ENCODE measurements at regions not wholly inside any gene's neighbourhood (a gene's known extent, or its start where the extent isn't known, plus 50 kb on each side); places are given as distances from the start of the nearest gene placed in this dataset.

DNA sequence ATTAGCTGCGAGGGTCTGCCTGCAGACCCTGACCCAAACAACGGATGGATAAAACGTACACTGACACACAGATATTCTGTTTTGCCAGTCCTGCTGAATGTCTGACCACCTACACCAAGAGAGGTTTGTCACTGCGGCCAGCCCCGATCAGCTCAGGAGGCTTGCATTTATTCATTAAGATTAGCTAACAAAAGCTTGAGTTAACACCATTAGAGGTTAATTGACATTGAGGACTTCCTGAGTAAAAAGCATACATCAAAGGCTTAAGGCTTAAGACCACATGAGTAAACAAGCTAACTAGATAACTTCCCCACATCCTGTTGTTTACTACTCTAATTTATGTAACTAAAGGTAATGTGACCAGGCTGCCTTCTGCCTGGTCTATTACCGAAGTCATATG, 198.1 kb upstream of the TRPC7 start:
- no peak overlapping the region for H2BK15ac ChIP-seq (ENCODE audit: low read length)
- no peaks in the 10 kb centered on the region for H3K36me3 ChIP-seq (ENCODE audit: control insufficient read depth in 2 of 4, insufficient read depth in 4 of 4, low read length in 3 of 4)
- H3K9ac ChIP-seq (replicated peaks in 1 of 4; ENCODE audit: extremely low read depth in 1 of 4, low read depth in 3 of 4, low read length in 3 of 4) = no peak overlapping the region
- DNase-seq (ENCODE audit: low read depth in 1 of 2, low spot score in 2 of 2) = no peak
- H3K56ac ChIP-seq (replicated peaks; ENCODE audit: insufficient read length, low read depth, low read length) = no peak overlapping the region
- ChIA-PET CTCF (ENCODE audit: partially characterized antibody) (interaction anchor here (1.0 kb wide), 1 partner anchor 80 kb away, joined by 3 read pairs; no protein-coding TSS in a partner anchor), POLR2A (ENCODE audit: partially characterized antibody) (no interaction called here)
- 84% methylated on average over 6 of the region's 6 CpGs; no CpG with 5 or more reads in 1 of the 2 experiments for WGBS, 2 experiments (ENCODE audit: extremely low coverage in 1 of 2, insufficient coverage in 1 of 2, insufficient read length in 1 of 2, insufficient replicate concordance in 2 of 2, low coverage in 1 of 2, low lambda C conversion rate in 2 of 2, missing lambda C conversion rate in 1 of 2)
- H2BK120ac ChIP-seq (replicated peaks; ENCODE audit: low read depth, low read length) = peak overlapping the region; percentile 62
- H3K9me3 ChIP-seq (ENCODE audit: insufficient read depth in 2 of 2, low read depth in 1 of 2, low read length in 1 of 2) = no peaks in the 10 kb centered on the region; a peak in 1 of 4 replicates
- no peak overlapping the region for H3K4me2 ChIP-seq (ENCODE audit: insufficient read depth in 1 of 2, low read depth in 2 of 2, low read length in 2 of 2)
- H3K27me3 ChIP-seq (replicated peaks in 1 of 4; ENCODE audit: control insufficient read depth in 3 of 4, extremely low read depth in 1 of 4, insufficient read depth in 3 of 4, low read length in 3 of 4) = no peaks in the 10 kb centered on the region
- no peaks in the 10 kb centered on the region for H3K79me2 ChIP-seq (ENCODE audit: control insufficient read depth in 1 of 2, insufficient read depth in 2 of 2, low read length in 2 of 2)
- H2BK20ac ChIP-seq (ENCODE audit: low read length) = peak overlapping the region; percentile 43
- peak overlapping the region; percentile 41 for H4K91ac ChIP-seq (replicated peaks; ENCODE audit: insufficient read length, low read length)
- H3K14ac ChIP-seq (ENCODE audit: insufficient read length) = no peak overlapping the region
- H3K27ac ChIP-seq (ENCODE audit: low read depth, low read length) = no peak overlapping the region
- no peak overlapping the region for H3K23ac ChIP-seq (ENCODE audit: insufficient read length)
- no peaks in the 10 kb centered on the region for H3K23me2 ChIP-seq (ENCODE audit: low read depth, low read length)
- H2BK12ac ChIP-seq (ENCODE audit: low read depth, low read length) = no peak overlapping the region
- H4K5ac ChIP-seq (ENCODE audit: insufficient read length, low read depth, low read length) = no peak overlapping the region
- H2BK5ac ChIP-seq (ENCODE audit: low read depth, low read length) = peak overlapping the region; percentile 96; the same call in 1 of the 2 replicates
- no peak overlapping the region for H3K4me3 ChIP-seq (ENCODE audit: extremely low read depth in 1 of 4, insufficient read depth in 2 of 4, low read depth in 3 of 4, low read length in 4 of 4)
- H3K18ac ChIP-seq (ENCODE audit: extremely low read depth, low read length) = no peak overlapping the region
- no peaks in the 10 kb centered on the region for H4K20me1 ChIP-seq (replicated peaks in 1 of 2; ENCODE audit: control insufficient read depth in 1 of 2, insufficient read depth in 2 of 2, low read length in 2 of 2)
- H4K8ac ChIP-seq (ENCODE audit: extremely low read depth, insufficient read depth, low read length) = no peak overlapping the region
- no peaks in the 10 kb centered on the region for H3K79me1 ChIP-seq (ENCODE audit: low read depth, low read length)
- peak overlapping the region; percentile 90 for H3K4ac ChIP-seq (replicated peaks; ENCODE audit: insufficient read length, low read depth, low read length)
- H2AK5ac ChIP-seq (ENCODE audit: low read depth, low read length) = 0 out of 2 replicates have a peak overlapping the region, but pooled peaks have one; percentile 53
- peaks cover 0 to 7% (median 0%) of the 10 kb centered on the region in 4 experiments; a peak in 3 of 7 replicates for H3K4me1 ChIP-seq (replicated peaks in 1 of 4; ENCODE audit: control insufficient read depth in 3 of 4, insufficient read depth in 4 of 4, low read length in 3 of 4)
- TF ChIP-seq BCL11A (IDR thresholded peaks at IDR 0.05; ENCODE audit: low read depth in 2 of 2, low read length in 2 of 2) = no peak
- TF ChIP-seq HDAC2 (IDR thresholded peaks at IDR 0.05; ENCODE audit: borderline replicate concordance in 1 of 2, low read depth in 2 of 2, low read length in 2 of 2) = peak in 1 of 2 experiments; percentile 52; a peak in 1 of 4 replicates
- peak; percentile 78; the same call in 1 of the 2 replicates for TF ChIP-seq KDM1A (IDR thresholded peaks at IDR 0.05; ENCODE audit: borderline replicate concordance, low read length)
- FAIRE-seq = no peak
- no peak overlapping the region for H2AFZ ChIP-seq (ENCODE audit: low read length)

All from H1 (cell line).